GM21381 (cell line): ENCODE measurements at regions not wholly inside any gene's neighbourhood (a gene's known extent, or its start where the extent isn't known, plus 50 kb on each side); places are given as distances from the start of the nearest gene placed in this dataset.

Experiments used
- ATAC-seq: cut with Tn5 transposase; IDR thresholded peaks from one replicate; pipeline ENCODE4 v1.9.1; 2021; ENCODE audit warnings: mild to moderate bottlenecking, moderate library complexity; ENCODE audit not compliant: unreplicated experiment

- no peak for ATAC-seq
Measured at GRCh38 chr6:159118924-159119323, 50.3 kb upstream of the FNDC1 start.

GRCh38 chr6:159117563-159117962 is 51.6 kb upstream of the FNDC1 start:
- ATAC-seq, result no peak

- no peak for ATAC-seq
Measured at GRCh38 chr6:159117046-159117445, 52.2 kb upstream of the FNDC1 start.

- ATAC-seq, result peak; percentile 76
Measured at GRCh38 chr6:159116343-159116742, 52.9 kb upstream of the FNDC1 start.

GRCh38 chr6:159114569-159114968 is 54.6 kb upstream of the FNDC1 start:
- ATAC-seq, result no peak

- no peak for ATAC-seq
Measured at GRCh38 chr6:159113223-159113622, 56.0 kb upstream of the FNDC1 start.

GRCh38 chr6:159112714-159113113 is 56.5 kb upstream of the FNDC1 start:
- no peak for ATAC-seq

GRCh38 chr6:159110748-159111147 is 58.5 kb upstream of the FNDC1 start:
- ATAC-seq, result no peak

GRCh38 chr6:159110013-159110412 is 59.2 kb upstream of the FNDC1 start:
- no peak for ATAC-seq

GRCh38 chr6:159109391-159109790 is 59.8 kb upstream of the FNDC1 start:
- ATAC-seq, result no peak

- ATAC-seq, result no peak
Measured at GRCh38 chr6:159108426-159108985, 60.7 kb upstream of the FNDC1 start.

GRCh38 chr6:159107451-159108260 is 61.5 kb upstream of the FNDC1 start:
- ATAC-seq, result no peak

- peak; percentile 80 for ATAC-seq
Measured at GRCh38 chr6:159106627-159107241, 61.9 kb upstream of the TAGAP start.

GRCh38 chr6:159105716-159106115 is 60.9 kb upstream of the TAGAP start:
- no peak for ATAC-seq

GRCh38 chr6:159104931-159105330 is 60.1 kb upstream of the TAGAP start:
- ATAC-seq, result no peak

GRCh38 chr6:159104163-159104925 is 59.6 kb upstream of the TAGAP start:
- ATAC-seq, result peak; percentile 52

GRCh38 chr6:159103396-159104162 is 58.8 kb upstream of the TAGAP start:
- no peak for ATAC-seq

GRCh38 chr6:159102373-159103160 is 57.8 kb upstream of the TAGAP start:
- ATAC-seq, result no peak

- no peak for ATAC-seq
Measured at GRCh38 chr6:159101656-159102055, 56.9 kb upstream of the TAGAP start.
